ENCODE measurements at regions not wholly inside any gene's neighbourhood (a gene's known extent, or its start where the extent isn't known, plus 50 kb on each side); places are given as distances from the start of the nearest gene placed in this dataset.

GRCh38 chr18:57270156-57270555, 82.2 kb upstream of the ST8SIA3 start:
- Histone ChIP-seq H3K9me2 (replicated peaks; ENCODE audit: insufficient read depth) (no peaks in the 10 kb centered on the region), H3K4me2 (no peak overlapping the region), H3K4me3 (no peak overlapping the region), H3K4me1 (ENCODE audit: insufficient read depth) (peaks cover 22% of the 10 kb centered on the region), H3K27me3 (no peaks in the 10 kb centered on the region), H4K20me1 (ENCODE audit: insufficient read depth, poor library complexity, severe bottlenecking) (no peaks in the 10 kb centered on the region), H3K36me3 (replicated peaks; ENCODE audit: insufficient read depth, low read depth) (no peaks in the 10 kb centered on the region), H2AFZ (no peak overlapping the region), H3K79me2 (no peaks in the 10 kb centered on the region), H3K9me3 (ENCODE audit: low read depth) (no peaks in the 10 kb centered on the region), H3K27ac (peak overlapping the region; percentile 15)
- TF ChIP-seq EZH2phosphoT487 (IDR thresholded peaks at IDR 0.05; ENCODE audit: low read depth, severe bottlenecking, unreplicated experiment) (peak; percentile 55), EZH2 (IDR thresholded peaks at IDR 0.05; ENCODE audit: borderline replicate concordance) (no peak)
- DNase-seq (ENCODE audit: low spot score): no peak
- 55% methylated on average over 3 of the region's 3 CpGs for WGBS (ENCODE audit: low lambda C conversion rate, missing lambda C conversion rate)

- Histone ChIP-seq H3K79me2 (no peaks in the 10 kb centered on the region), H3K9me2 (replicated peaks; ENCODE audit: insufficient read depth) (no peaks in the 10 kb centered on the region), H3K36me3 (replicated peaks; ENCODE audit: insufficient read depth, low read depth) (no peaks in the 10 kb centered on the region), H3K4me2 (peak overlapping the region; percentile 50), H3K9me3 (ENCODE audit: low read depth) (no peaks in the 10 kb centered on the region), H3K27me3 (peaks cover 6% of the 10 kb centered on the region), H3K4me3 (no peak overlapping the region), H4K20me1 (ENCODE audit: insufficient read depth, poor library complexity, severe bottlenecking) (no peaks in the 10 kb centered on the region), H2AFZ (no peak overlapping the region), H3K27ac (no peak overlapping the region), H3K4me1 (ENCODE audit: insufficient read depth) (peaks cover 22% of the 10 kb centered on the region)
- peak; percentile 43 for DNase-seq (ENCODE audit: low spot score)
- WGBS (ENCODE audit: low lambda C conversion rate, missing lambda C conversion rate): 24% methylated on average over 3 of the region's 3 CpGs
- TF ChIP-seq CTCF (IDR thresholded peaks at IDR 0.05; ENCODE audit: poor library complexity) (no peak), EZH2phosphoT487 (IDR thresholded peaks at IDR 0.05; ENCODE audit: low read depth, severe bottlenecking, unreplicated experiment) (peak; percentile 90)
Observed at GRCh38 chr18:57273194-57273593, 79.2 kb upstream of the ST8SIA3 start.

- no peaks in the 10 kb centered on the region for H3K36me3 ChIP-seq (replicated peaks; ENCODE audit: insufficient read depth, low read depth)
- H3K9me2 ChIP-seq (replicated peaks; ENCODE audit: insufficient read depth): no peaks in the 10 kb centered on the region
- H3K4me1 ChIP-seq (ENCODE audit: insufficient read depth): peaks cover 15% of the 10 kb centered on the region
- no peak overlapping the region for H2AFZ ChIP-seq
- no peaks in the 10 kb centered on the region for H4K20me1 ChIP-seq (ENCODE audit: insufficient read depth, poor library complexity, severe bottlenecking)
- H3K79me2 ChIP-seq: no peaks in the 10 kb centered on the region
- no peak for DNase-seq (ENCODE audit: low spot score)
- WGBS (ENCODE audit: low lambda C conversion rate, missing lambda C conversion rate): 61% methylated on average over 3 of the region's 3 CpGs
- no peak for TF ChIP-seq EZH2phosphoT487 (IDR thresholded peaks at IDR 0.05; ENCODE audit: low read depth, severe bottlenecking, unreplicated experiment)
- peaks cover 6% of the 10 kb centered on the region for H3K27me3 ChIP-seq
- H3K9me3 ChIP-seq (ENCODE audit: low read depth): no peaks in the 10 kb centered on the region
- H3K4me2 ChIP-seq: no peak overlapping the region
- no peak overlapping the region for H3K27ac ChIP-seq
- H3K4me3 ChIP-seq: no peak overlapping the region
Observed at GRCh38 chr18:57275111-57275510, 77.2 kb upstream of the ST8SIA3 start.

GRCh38 chr18:57276829-57277228, 75.5 kb upstream of the ST8SIA3 start:
- DNase-seq (ENCODE audit: low spot score): no peak
- TF ChIP-seq EZH2 (IDR thresholded peaks at IDR 0.05; ENCODE audit: borderline replicate concordance) (no peak), CTCF (IDR thresholded peaks at IDR 0.05; ENCODE audit: poor library complexity) (no peak), EZH2phosphoT487 (IDR thresholded peaks at IDR 0.05; ENCODE audit: low read depth, severe bottlenecking, unreplicated experiment) (no peak)
- peaks cover 15% of the 10 kb centered on the region for H3K4me1 ChIP-seq (ENCODE audit: insufficient read depth)

More at GRCh38 chr18:57276829-57277228, 75.5 kb upstream of the ST8SIA3 start:
- no peak overlapping the region for H3K4me2 ChIP-seq
- 86% methylated on average over 2 of the region's 2 CpGs for WGBS (ENCODE audit: low lambda C conversion rate, missing lambda C conversion rate)
- no peak overlapping the region for H2AFZ ChIP-seq
- H3K79me2 ChIP-seq: no peaks in the 10 kb centered on the region
- H3K27me3 ChIP-seq: peaks cover 6% of the 10 kb centered on the region
- H3K27ac ChIP-seq: no peak overlapping the region
- no peak overlapping the region for H3K4me3 ChIP-seq
- H3K9me3 ChIP-seq (ENCODE audit: low read depth): no peaks in the 10 kb centered on the region
- no peaks in the 10 kb centered on the region for H3K36me3 ChIP-seq (replicated peaks; ENCODE audit: insufficient read depth, low read depth)
- H4K20me1 ChIP-seq (ENCODE audit: insufficient read depth, poor library complexity, severe bottlenecking): no peaks in the 10 kb centered on the region
- no peaks in the 10 kb centered on the region for H3K9me2 ChIP-seq (replicated peaks; ENCODE audit: insufficient read depth)

Data from hepatocyte (in vitro differentiated cells).